ENCODE measurements at regions not wholly inside any gene's neighbourhood (a gene's known extent, or its start where the extent isn't known, plus 50 kb on each side); places are given as distances from the start of the nearest gene placed in this dataset.

- TF ChIP-seq CTCF (IDR thresholded peaks at IDR 0.05): no peak
- TF ChIP-seq POLR2A (IDR thresholded peaks at IDR 0.05): no peak
These were observed 424.8 kb upstream of the OR4E1 start for GRCh38 chr14:22098435-22098834.

Measured in adrenal gland (tissue), 5 donors.